Activated CD8-positive, alpha-beta T cell treated with anti-CD3 and anti-CD28 coated beads for 36 hours (primary cell): ENCODE measurements at regions not wholly inside any gene's neighbourhood (a gene's known extent, or its start where the extent isn't known, plus 50 kb on each side); places are given as distances from the start of the nearest gene placed in this dataset.
"Not testable (repeated sequence)": the region's sequence is repeated elsewhere in the genome, so short reads cannot be mapped to it uniquely, and the experiment has no call there.

Source experiments
- ATAC-seq: fragments of 200-7000 bp; cut with Tn5 transposase; one replicate; pipeline ENCODE4 v1.10.0; 2021; ENCODE audit warnings: mild to moderate bottlenecking, moderate library complexity
- CTCF ChIA-PET: fragments of 350-600 bp; sonication (Branson Sonifier 250); formaldehyde crosslinking; loops from one replicate; lab custom pipeline; 2021; ENCODE audit warnings: antibody characterized with exemption; lab: Charles Lee
- POLR2A ChIA-PET: fragments of 350-600 bp; sonication (Branson Sonifier 250); formaldehyde crosslinking; loops from one replicate; lab custom pipeline; 2021; ENCODE audit warnings: antibody characterized with exemption; lab: Charles Lee
- DNase-seq: peaks from one replicate; pipeline ENCODE4 v3.0.0-alpha.2; 2020
- H3K27ac Mint-ChIP-seq: one replicate; pipeline ENCODE4 v1.8.0; 2021; ENCODE audit warnings: mild to moderate bottlenecking, mixed read lengths
- H3K27me3 Mint-ChIP-seq: one replicate; pipeline ENCODE4 v1.8.0; 2021; ENCODE audit warnings: mixed read lengths
- H3K36me3 Mint-ChIP-seq: one replicate; pipeline ENCODE4 v1.8.0; 2021; ENCODE audit warnings: low read depth, mixed read lengths
- H3K4me1 Mint-ChIP-seq: one replicate; pipeline ENCODE4 v1.8.0; 2021; ENCODE audit warnings: low read depth, mixed read lengths
- H3K4me3 Mint-ChIP-seq: one replicate; pipeline ENCODE4 v1.8.0; 2021; ENCODE audit warnings: mild to moderate bottlenecking, moderate library complexity, mixed read lengths
- H3K9me3 Mint-ChIP-seq: one replicate; pipeline ENCODE4 v1.8.0; 2021; ENCODE audit warnings: mixed read lengths
- CTCF ChIP-seq: fragments of 200-600 bp; IDR thresholded peaks from one replicate; pipeline ENCODE4 v1.8.0; 2022; ENCODE audit warnings: antibody characterized with exemption, mild to moderate bottlenecking
- intact Hi-C: fragments of 100-400 bp; cut with micrococcal nuclease; formaldehyde crosslinking; loops from one replicate; pipeline ENCODE4 v1.10.0; 2022

- intact Hi-C loops = no loop called here
- ATAC-seq (no peak), DNase-seq (no peak)
- Mint-ChIP-seq H3K4me1 (no peaks in the 10 kb centered on the region), H3K9me3 (peaks cover 2% of the 10 kb centered on the region), H3K36me3 (no peaks in the 10 kb centered on the region), H3K27me3 (no peaks in the 10 kb centered on the region), H3K4me3 (no peak overlapping the region), H3K27ac (no peak overlapping the region)
- CTCF ChIA-PET = no interaction called here
- no peak for TF ChIP-seq CTCF
- POLR2A ChIA-PET = no interaction called here
Observed at GRCh38 chr6:54533567-54533966, 225.3 kb downstream of the TINAG start.

DNA sequence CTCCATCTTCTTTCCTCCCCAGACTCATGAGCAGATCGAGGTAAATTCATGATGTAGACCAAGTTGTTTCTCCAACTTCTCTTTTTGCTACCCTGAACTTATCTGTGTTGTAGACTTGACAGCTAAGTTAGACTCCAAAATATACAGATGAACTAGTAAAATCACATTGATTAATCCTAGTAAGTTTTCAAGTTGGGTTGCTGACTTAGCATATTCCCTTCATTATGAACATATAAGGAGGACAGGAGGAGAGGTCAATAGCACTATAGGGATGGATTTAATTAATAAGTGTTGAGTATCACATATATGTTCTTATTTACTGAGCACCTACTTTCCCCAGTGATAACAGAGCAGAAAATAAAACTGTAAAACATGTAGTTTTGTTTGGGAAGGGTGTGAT, 227.3 kb downstream of the TINAG start:
- POLR2A ChIA-PET = no interaction called here
- Mint-ChIP-seq H3K4me1 (no peaks in the 10 kb centered on the region), H3K9me3 (no peaks in the 10 kb centered on the region), H3K4me3 (no peak overlapping the region), H3K27me3 (no peaks in the 10 kb centered on the region), H3K27ac (no peak overlapping the region), H3K36me3 (no peaks in the 10 kb centered on the region)
- no peak for TF ChIP-seq CTCF
- ATAC-seq (no peak), DNase-seq (no peak)
- intact Hi-C loops = no loop called here
- CTCF ChIA-PET = no interaction called here

GRCh38 chr6:54541541-54541940, 233.3 kb downstream of the TINAG start:
- intact Hi-C loops = no loop called here
- ChIA-PET CTCF (no interaction called here), POLR2A (no interaction called here)
- H3K27ac Mint-ChIP-seq = no peak overlapping the region
- TF ChIP-seq CTCF = no peak
- ATAC-seq = no peak
- no peaks in the 10 kb centered on the region for H3K36me3 Mint-ChIP-seq
- H3K4me3 Mint-ChIP-seq = no peak overlapping the region
- peaks cover 11% of the 10 kb centered on the region for H3K9me3 Mint-ChIP-seq
- H3K27me3 Mint-ChIP-seq = no peaks in the 10 kb centered on the region
- no peak for DNase-seq
- no peaks in the 10 kb centered on the region for H3K4me1 Mint-ChIP-seq

- ChIA-PET CTCF (no interaction called here), POLR2A (no interaction called here)
- TF ChIP-seq CTCF = no peak
- peaks cover 10% of the 10 kb centered on the region for H3K9me3 Mint-ChIP-seq
- H3K27ac Mint-ChIP-seq = no peak overlapping the region
- no peaks in the 10 kb centered on the region for H3K27me3 Mint-ChIP-seq
- no peaks in the 10 kb centered on the region for H3K36me3 Mint-ChIP-seq
- ATAC-seq = no peak
- no peak for DNase-seq
- intact Hi-C loops = no loop called here
- no peak overlapping the region for H3K4me3 Mint-ChIP-seq
- H3K4me1 Mint-ChIP-seq = no peaks in the 10 kb centered on the region
Observed at GRCh38 chr6:54559136-54559535, 250.9 kb downstream of the TINAG start.

GRCh38 chr6:54564188-54564587, 255.9 kb downstream of the TINAG start:
- DNase-seq, H3K27me3 Mint-ChIP-seq, POLR2A ChIA-PET, CTCF ChIA-PET, H3K36me3 Mint-ChIP-seq, H3K27ac Mint-ChIP-seq, H3K4me3 Mint-ChIP-seq, intact Hi-C loops, ATAC-seq, H3K4me1 Mint-ChIP-seq: not testable (repeated sequence)
- H3K9me3 Mint-ChIP-seq = peaks cover 13% of the 10 kb centered on the region

DNA sequence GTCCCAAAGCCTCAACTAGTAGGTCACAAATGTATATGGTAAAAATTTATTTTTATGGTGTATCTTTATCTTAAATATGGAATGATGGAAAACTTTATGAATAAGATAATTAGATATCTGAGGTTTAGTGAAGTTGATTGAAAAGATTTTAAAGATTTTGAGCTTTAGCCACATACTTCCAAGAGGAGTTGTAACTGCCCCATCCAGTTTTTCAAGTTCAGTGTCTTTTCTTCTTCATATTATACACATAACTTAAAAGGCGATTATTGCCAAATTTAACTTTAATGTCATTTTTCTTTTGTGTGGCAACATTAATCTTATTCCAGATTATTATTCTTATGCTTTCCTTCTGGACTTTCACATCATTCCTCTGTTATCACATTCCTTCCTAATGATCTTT, 266.4 kb downstream of the TINAG start:
- ChIA-PET POLR2A (no interaction called here), CTCF (no interaction called here)
- ATAC-seq (no peak), DNase-seq (no peak)
- Mint-ChIP-seq H3K27ac (no peak overlapping the region), H3K4me1 (no peaks in the 10 kb centered on the region), H3K36me3 (no peaks in the 10 kb centered on the region), H3K9me3 (no peaks in the 10 kb centered on the region), H3K27me3 (no peaks in the 10 kb centered on the region), H3K4me3 (no peak overlapping the region)
- no peak for TF ChIP-seq CTCF
- intact Hi-C loops = no loop called here
